ENCODE measurements at regions not wholly inside any gene's neighbourhood (a gene's known extent, or its start where the extent isn't known, plus 50 kb on each side); places are given as distances from the start of the nearest gene placed in this dataset.

- Histone ChIP-seq H3K36me3 (ENCODE audit: control insufficient read depth in 2 of 2, insufficient read depth in 2 of 2, low read length in 1 of 2) (no peaks in the 10 kb centered on the region), H3K27ac (ENCODE audit: low read depth in 2 of 2, low read length in 1 of 2) (no peak overlapping the region), H3K4me1 (ENCODE audit: control insufficient read depth in 2 of 2, insufficient read depth in 2 of 2, low read length in 1 of 2) (no peaks in the 10 kb centered on the region), H3K27me3 (ENCODE audit: control insufficient read depth in 1 of 2, insufficient read depth in 2 of 2, low read length in 2 of 2) (no peaks in the 10 kb centered on the region), H3K9me3 (ENCODE audit: control insufficient read depth in 2 of 2, insufficient read depth in 1 of 2, low read depth in 1 of 2, low read length in 1 of 2) (no peaks in the 10 kb centered on the region), H3K4me3 (ENCODE audit: low read depth in 1 of 2, low read length in 2 of 2) (no peak overlapping the region)
- 18 to 21% methylated on average over 2 of the region's 2 CpGs for WGBS, 2 donors
These were observed 169.7 kb upstream of the GGTLC1 start for GRCh38 chr20:24158281-24158680.

GRCh38 chr20:24157213-24157612 is 168.6 kb upstream of the GGTLC1 start:
- Histone ChIP-seq H3K4me3 (ENCODE audit: low read depth in 1 of 2, low read length in 2 of 2) (no peak overlapping the region), H3K4me1 (ENCODE audit: control insufficient read depth in 2 of 2, insufficient read depth in 2 of 2, low read length in 1 of 2) (no peaks in the 10 kb centered on the region), H3K27me3 (ENCODE audit: control insufficient read depth in 1 of 2, insufficient read depth in 2 of 2, low read length in 2 of 2) (no peaks in the 10 kb centered on the region), H3K27ac (ENCODE audit: low read depth in 2 of 2, low read length in 1 of 2) (no peak overlapping the region), H3K9me3 (ENCODE audit: control insufficient read depth in 2 of 2, insufficient read depth in 1 of 2, low read depth in 1 of 2, low read length in 1 of 2) (no peaks in the 10 kb centered on the region), H3K36me3 (ENCODE audit: control insufficient read depth in 2 of 2, insufficient read depth in 2 of 2, low read length in 1 of 2) (no peaks in the 10 kb centered on the region)
- WGBS, 2 donors = 75 to 80% methylated on average over 4 of the region's 4 CpGs

GRCh38 chr20:24153101-24154040 is 164.8 kb upstream of the GGTLC1 start:
- Histone ChIP-seq H3K4me3 (ENCODE audit: low read depth in 1 of 2, low read length in 2 of 2) (no peak overlapping the region), H3K36me3 (ENCODE audit: control insufficient read depth in 2 of 2, insufficient read depth in 2 of 2, low read length in 1 of 2) (no peaks in the 10 kb centered on the region), H3K9me3 (ENCODE audit: control insufficient read depth in 2 of 2, insufficient read depth in 1 of 2, low read depth in 1 of 2, low read length in 1 of 2) (peaks cover 5% of the 10 kb centered on the region in 2 donors), H3K27me3 (ENCODE audit: control insufficient read depth in 1 of 2, insufficient read depth in 2 of 2, low read length in 2 of 2) (peaks cover 0 to 3% of the 10 kb centered on the region in 2 donors), H3K4me1 (ENCODE audit: control insufficient read depth in 2 of 2, insufficient read depth in 2 of 2, low read length in 1 of 2) (peaks cover 0 to 2% of the 10 kb centered on the region in 2 donors), H3K27ac (ENCODE audit: low read depth in 2 of 2, low read length in 1 of 2) (no peak overlapping the region)
- whole genome bisulfite sequencing, 2 donors = 82% methylated on average over 15 of the region's 15 CpGs

- no peak overlapping the region for H3K27ac ChIP-seq (ENCODE audit: low read depth in 2 of 2, low read length in 1 of 2)
- WGBS, 2 donors = 81 to 84% methylated on average over 6 of the region's 6 CpGs
- peaks cover 6% of the 10 kb centered on the region in 2 donors for H3K9me3 ChIP-seq (ENCODE audit: control insufficient read depth in 2 of 2, insufficient read depth in 1 of 2, low read depth in 1 of 2, low read length in 1 of 2)
- H3K4me1 ChIP-seq (ENCODE audit: control insufficient read depth in 2 of 2, insufficient read depth in 2 of 2, low read length in 1 of 2) = peaks cover 0 to 2% of the 10 kb centered on the region in 2 donors
- H3K27me3 ChIP-seq (ENCODE audit: control insufficient read depth in 1 of 2, insufficient read depth in 2 of 2, low read length in 2 of 2) = peaks cover 0 to 3% of the 10 kb centered on the region in 2 donors
- no peaks in the 10 kb centered on the region for H3K36me3 ChIP-seq (ENCODE audit: control insufficient read depth in 2 of 2, insufficient read depth in 2 of 2, low read length in 1 of 2)
- no peak overlapping the region for H3K4me3 ChIP-seq (ENCODE audit: low read depth in 1 of 2, low read length in 2 of 2)
These were observed 163.2 kb upstream of the GGTLC1 start for GRCh38 chr20:24151621-24152294.

GRCh38 chr20:24150406-24150805 is 161.8 kb upstream of the GGTLC1 start:
- peaks cover 6% of the 10 kb centered on the region in 2 donors for H3K9me3 ChIP-seq (ENCODE audit: control insufficient read depth in 2 of 2, insufficient read depth in 1 of 2, low read depth in 1 of 2, low read length in 1 of 2)
- H3K4me1 ChIP-seq (ENCODE audit: control insufficient read depth in 2 of 2, insufficient read depth in 2 of 2, low read length in 1 of 2) = peaks cover 0 to 2% of the 10 kb centered on the region in 2 donors
- H3K4me3 ChIP-seq (ENCODE audit: low read depth in 1 of 2, low read length in 2 of 2) = no peak overlapping the region
- no peaks in the 10 kb centered on the region for H3K36me3 ChIP-seq (ENCODE audit: control insufficient read depth in 2 of 2, insufficient read depth in 2 of 2, low read length in 1 of 2)
- peaks cover 0 to 3% of the 10 kb centered on the region in 2 donors for H3K27me3 ChIP-seq (ENCODE audit: control insufficient read depth in 1 of 2, insufficient read depth in 2 of 2, low read length in 2 of 2)
- 89 to 90% methylated on average over 7 of the region's 7 CpGs for WGBS, 2 donors
- H3K27ac ChIP-seq (ENCODE audit: low read depth in 2 of 2, low read length in 1 of 2) = no peak overlapping the region

- Histone ChIP-seq H3K27me3 (ENCODE audit: control insufficient read depth in 1 of 2, insufficient read depth in 2 of 2, low read length in 2 of 2) (peaks cover 0 to 3% of the 10 kb centered on the region in 2 donors), H3K4me1 (ENCODE audit: control insufficient read depth in 2 of 2, insufficient read depth in 2 of 2, low read length in 1 of 2) (peaks cover 0 to 2% of the 10 kb centered on the region in 2 donors), H3K4me3 (ENCODE audit: low read depth in 1 of 2, low read length in 2 of 2) (no peak overlapping the region), H3K9me3 (ENCODE audit: control insufficient read depth in 2 of 2, insufficient read depth in 1 of 2, low read depth in 1 of 2, low read length in 1 of 2) (peaks cover 6% of the 10 kb centered on the region in 2 donors), H3K36me3 (ENCODE audit: control insufficient read depth in 2 of 2, insufficient read depth in 2 of 2, low read length in 1 of 2) (no peaks in the 10 kb centered on the region), H3K27ac (ENCODE audit: low read depth in 2 of 2, low read length in 1 of 2) (no peak overlapping the region)
- WGBS, 2 donors = 69 to 72% methylated on average over 10 of the region's 10 CpGs
These were observed 161.3 kb upstream of the GGTLC1 start for GRCh38 chr20:24149881-24150307.

GRCh38 chr20:24149175-24149574 is 160.6 kb upstream of the GGTLC1 start:
- peaks cover 6% of the 10 kb centered on the region in 2 donors for H3K9me3 ChIP-seq (ENCODE audit: control insufficient read depth in 2 of 2, insufficient read depth in 1 of 2, low read depth in 1 of 2, low read length in 1 of 2)
- 45 to 72% methylated on average over 1 of the region's 1 CpG for WGBS, 2 donors
- no peak overlapping the region for H3K27ac ChIP-seq (ENCODE audit: low read depth in 2 of 2, low read length in 1 of 2)
- H3K4me3 ChIP-seq (ENCODE audit: low read depth in 1 of 2, low read length in 2 of 2) = no peak overlapping the region
- no peaks in the 10 kb centered on the region for H3K36me3 ChIP-seq (ENCODE audit: control insufficient read depth in 2 of 2, insufficient read depth in 2 of 2, low read length in 1 of 2)
- peaks cover 0 to 2% of the 10 kb centered on the region in 2 donors for H3K4me1 ChIP-seq (ENCODE audit: control insufficient read depth in 2 of 2, insufficient read depth in 2 of 2, low read length in 1 of 2)
- peaks cover 0 to 3% of the 10 kb centered on the region in 2 donors for H3K27me3 ChIP-seq (ENCODE audit: control insufficient read depth in 1 of 2, insufficient read depth in 2 of 2, low read length in 2 of 2)

- peaks cover 0 to 9% of the 10 kb centered on the region in 2 donors for H3K4me1 ChIP-seq (ENCODE audit: control insufficient read depth in 2 of 2, insufficient read depth in 2 of 2, low read length in 1 of 2)
- H3K9me3 ChIP-seq (ENCODE audit: control insufficient read depth in 2 of 2, insufficient read depth in 1 of 2, low read depth in 1 of 2, low read length in 1 of 2) = peaks cover 6% of the 10 kb centered on the region in 2 donors
- no peaks in the 10 kb centered on the region for H3K36me3 ChIP-seq (ENCODE audit: control insufficient read depth in 2 of 2, insufficient read depth in 2 of 2, low read length in 1 of 2)
- no peak overlapping the region for H3K4me3 ChIP-seq (ENCODE audit: low read depth in 1 of 2, low read length in 2 of 2)
- 63 to 69% methylated on average over 7 of the region's 7 CpGs for WGBS, 2 donors
- H3K27me3 ChIP-seq (ENCODE audit: control insufficient read depth in 1 of 2, insufficient read depth in 2 of 2, low read length in 2 of 2) = peaks cover 0 to 3% of the 10 kb centered on the region in 2 donors
- H3K27ac ChIP-seq (ENCODE audit: low read depth in 2 of 2, low read length in 1 of 2) = no peak overlapping the region
These were observed 159.8 kb upstream of the GGTLC1 start for GRCh38 chr20:24148372-24148771.

- peaks cover 0 to 13% of the 10 kb centered on the region in 2 donors for H3K4me1 ChIP-seq (ENCODE audit: control insufficient read depth in 2 of 2, insufficient read depth in 2 of 2, low read length in 1 of 2)
- no peak overlapping the region for H3K4me3 ChIP-seq (ENCODE audit: low read depth in 1 of 2, low read length in 2 of 2)
- WGBS, 2 donors = 76 to 81% methylated on average over 4 of the region's 4 CpGs
- no peaks in the 10 kb centered on the region for H3K36me3 ChIP-seq (ENCODE audit: control insufficient read depth in 2 of 2, insufficient read depth in 2 of 2, low read length in 1 of 2)
- H3K9me3 ChIP-seq (ENCODE audit: control insufficient read depth in 2 of 2, insufficient read depth in 1 of 2, low read depth in 1 of 2, low read length in 1 of 2) = peaks cover 6% of the 10 kb centered on the region in 2 donors
- no peak overlapping the region for H3K27ac ChIP-seq (ENCODE audit: low read depth in 2 of 2, low read length in 1 of 2)
- H3K27me3 ChIP-seq (ENCODE audit: control insufficient read depth in 1 of 2, insufficient read depth in 2 of 2, low read length in 2 of 2) = peaks cover 0 to 3% of the 10 kb centered on the region in 2 donors
These were observed 159.4 kb upstream of the GGTLC1 start for GRCh38 chr20:24147961-24148360.
